H9 (cell line): ENCODE measurements at regions not wholly inside any gene's neighbourhood (a gene's known extent, or its start where the extent isn't known, plus 50 kb on each side); places are given as distances from the start of the nearest gene placed in this dataset.

ENCODE experiments used
- DNase-seq: peaks from one replicate; pipeline ENCODE4 v3.0.0-alpha.2; 2017
- H2AFZ ChIP-seq: one replicate; pipeline ENCODE4 v1.6.1; 2013; ENCODE audit warnings: mild to moderate bottlenecking, low read length, control low read depth, moderate library complexity
- H2AK5ac ChIP-seq: 2 replicates; pipeline ENCODE4 v1.6.1; 2013; ENCODE audit warnings: low read length, control low read depth, mixed read lengths; ENCODE audit not compliant: insufficient read length
- H2BK120ac ChIP-seq: one replicate; pipeline ENCODE4 v1.6.1; 2013; ENCODE audit warnings: low read depth, mild to moderate bottlenecking, low read length, control low read depth, inconsistent platforms; ENCODE audit not compliant: poor library complexity, severe bottlenecking
- H2BK12ac ChIP-seq: 2 replicates; pipeline ENCODE4 v1.6.1; 2013; ENCODE audit warnings: low read length, control low read depth, mixed read lengths, low read depth; ENCODE audit not compliant: insufficient read length
- H2BK15ac ChIP-seq: 2 replicates; pipeline ENCODE4 v1.6.1; 2013; ENCODE audit warnings: low read depth, low read length, control low read depth
- H2BK20ac ChIP-seq: one replicate; pipeline ENCODE4 v1.6.1; 2013; ENCODE audit warnings: low read depth, mild to moderate bottlenecking, low read length, control low read depth, inconsistent platforms; ENCODE audit not compliant: poor library complexity, severe bottlenecking
- H2BK5ac ChIP-seq: 2 replicates; pipeline ENCODE4 v1.6.1; 2013; ENCODE audit warnings: low read length, control low read depth, mixed read lengths; ENCODE audit not compliant: insufficient read length
- H3K14ac ChIP-seq: 2 replicates; pipeline ENCODE4 v1.6.1; 2013; ENCODE audit warnings: low read length, control low read depth; ENCODE audit not compliant: insufficient read depth
- H3K18ac ChIP-seq: 2 replicates; pipeline ENCODE4 v1.6.1; 2013; ENCODE audit warnings: low read depth, mild to moderate bottlenecking, mixed read lengths, low read length, control low read depth; ENCODE audit not compliant: insufficient read length
- H3K23ac ChIP-seq: 2 replicates; pipeline ENCODE4 v1.6.1; 2013; ENCODE audit warnings: low read length, control low read depth, mixed read lengths, low read depth; ENCODE audit not compliant: insufficient read length
- H3K23me2 ChIP-seq: 2 replicates; pipeline ENCODE4 v1.6.1; 2013; ENCODE audit warnings: low read depth, mild to moderate bottlenecking, mixed read lengths, low read length, control low read depth; ENCODE audit not compliant: insufficient read length, poor library complexity, severe bottlenecking
- H3K27ac ChIP-seq: 2 replicates; pipeline ENCODE4 v1.5.1; 2013; ENCODE audit warnings: low read length, control low read depth, mixed read lengths, low read depth; ENCODE audit not compliant: insufficient read length
- H3K27me3 ChIP-seq: 2 replicates; pipeline ENCODE4 v1.6.1; 2013; ENCODE audit warnings: low read length, control low read depth, inconsistent platforms; ENCODE audit not compliant: insufficient read depth
- H3K4ac ChIP-seq: 2 replicates; pipeline ENCODE4 v1.6.1; 2013; ENCODE audit warnings: low read depth, mild to moderate bottlenecking, control low read depth, inconsistent platforms, low read length, moderate library complexity
- H3K4me1 ChIP-seq: 2 replicates; pipeline ENCODE4 v1.6.1; 2013; ENCODE audit warnings: low read length, control low read depth, inconsistent platforms; ENCODE audit not compliant: insufficient read depth
- H3K4me2 ChIP-seq: 2 replicates; pipeline ENCODE4 v1.6.1; 2013; ENCODE audit warnings: low read length, control low read depth, mixed read lengths; ENCODE audit not compliant: insufficient read length, insufficient read depth
- H3K56ac ChIP-seq: 2 replicates; pipeline ENCODE4 v1.6.1; 2013; ENCODE audit warnings: low read depth, mild to moderate bottlenecking, mixed read lengths, low read length, control low read depth; ENCODE audit not compliant: insufficient read length
- H3K79me1 ChIP-seq: 2 replicates; pipeline ENCODE4 v1.6.1; 2013; ENCODE audit warnings: low read depth, mild to moderate bottlenecking, moderate library complexity, low read length, control low read depth, inconsistent platforms; ENCODE audit not compliant: insufficient read depth, poor library complexity, severe bottlenecking
- H3K79me2 ChIP-seq: 2 replicates; pipeline ENCODE4 v1.6.1; 2013; ENCODE audit warnings: low read length, control low read depth, inconsistent platforms; ENCODE audit not compliant: insufficient read depth
- H3K9ac ChIP-seq: 2 replicates; pipeline ENCODE4 v1.6.1; 2013; ENCODE audit warnings: low read length, control low read depth, mixed read lengths; ENCODE audit not compliant: insufficient read length; ENCODE audit errors: extremely low read depth
- H3K9me3 ChIP-seq: one replicate; pipeline ENCODE4 v1.6.1; 2013; ENCODE audit warnings: low read depth, low read length, inconsistent platforms; ENCODE audit not compliant: control insufficient read depth
- H3T11ph ChIP-seq: one replicate; pipeline ENCODE4 v1.6.1; 2013; ENCODE audit warnings: mild to moderate bottlenecking, low read length, control low read depth, inconsistent platforms
- H4K20me1 ChIP-seq: one replicate; pipeline ENCODE4 v1.6.1; 2013; ENCODE audit not compliant: control insufficient read depth, insufficient read length, insufficient read depth
- H4K5ac ChIP-seq: 2 replicates; pipeline ENCODE4 v1.6.1; 2013; ENCODE audit warnings: low read depth, mild to moderate bottlenecking, mixed read lengths, low read length, control low read depth; ENCODE audit not compliant: insufficient read length
- H4K8ac ChIP-seq: replicated peaks from 2 replicates; pipeline ENCODE4 v1.6.1; 2013; ENCODE audit warnings: low read length, control low read depth, mixed read lengths, low read depth; ENCODE audit not compliant: insufficient read length
- H4K91ac ChIP-seq: 2 replicates; pipeline ENCODE4 v1.6.1; 2013; ENCODE audit warnings: low read depth, mild to moderate bottlenecking, moderate library complexity, mixed read lengths, low read length, control low read depth; ENCODE audit not compliant: insufficient read length
- H3K27ac Mint-ChIP-seq, 3 experiments: 2 replicates in 2 of 3; 3 replicates in 1 of 3; pipeline ENCODE4 v1.8.0; 2020 to 2021; ENCODE audit warnings: mixed read lengths in 3 of 3, mild to moderate bottlenecking in 1 of 3, moderate library complexity in 1 of 3
- H3K27me3 Mint-ChIP-seq: 2 replicates; pipeline ENCODE4 v1.8.0; 2021; ENCODE audit warnings: low read depth, mild to moderate bottlenecking, moderate library complexity, mixed read lengths
- H3K36me3 Mint-ChIP-seq, 3 experiments: 2 replicates in 2 of 3; 3 replicates in 1 of 3; pipeline ENCODE4 v1.8.0; 2020 to 2021; ENCODE audit warnings: low read depth in 3 of 3, mixed read lengths in 3 of 3; ENCODE audit not compliant: insufficient read depth in 1 of 3
- H3K4me1 Mint-ChIP-seq, 2 experiments: 2 replicates each; pipeline ENCODE4 v1.8.0; 2020; ENCODE audit warnings: mixed read lengths in 2 of 2
- H3K4me3 Mint-ChIP-seq, 2 experiments: 2 replicates in 1 of 2; 3 replicates in 1 of 2; pipeline ENCODE4 v1.8.0; 2020 to 2021; ENCODE audit warnings: mild to moderate bottlenecking in 2 of 2, mixed read lengths in 2 of 2, moderate library complexity in 1 of 2
- H3K9me3 Mint-ChIP-seq, 2 experiments: 2 replicates in 1 of 2; 3 replicates in 1 of 2; pipeline ENCODE4 v1.8.0; 2020; ENCODE audit warnings: mild to moderate bottlenecking in 2 of 2, mixed read lengths in 2 of 2, moderate library complexity in 1 of 2
- CTCF ChIP-seq: fragments of 200-600 bp; sonication (generic); conservative IDR thresholded peaks from 3 replicates; pipeline ENCODE4 v1.8.0; 2021; ENCODE audit warnings: antibody characterized with exemption, mild to moderate bottlenecking
- WGBS: extraction: QIAGEN DNeasy Blood & Tissue Kit; methylation state at CpG from one replicate; pipeline ENCODE4 v1.1.7; 2013; ENCODE audit warnings: missing lambda C conversion rate, low lambda C conversion rate, mixed read lengths; ENCODE audit not compliant: insufficient read length; ENCODE audit errors: extremely low coverage; 5-methylcytosine and 5-hydroxymethylcytosine counted together

- H3K27ac Mint-ChIP-seq = peak overlapping the region in 1 of 3 experiments; percentile 2; a peak in 1 of 7 replicates
- H3K56ac ChIP-seq = no peak overlapping the region
- H3K14ac ChIP-seq = no peak overlapping the region
- H3K23ac ChIP-seq = no peak overlapping the region
- H2AFZ ChIP-seq = no peak overlapping the region
- no peak for TF ChIP-seq CTCF
- peaks cover 6% of the 10 kb centered on the region; the same call in 1 of the 2 replicates for H3K27me3 Mint-ChIP-seq
- DNase-seq = no peak
- H4K5ac ChIP-seq = no peak overlapping the region
- H3K4ac ChIP-seq = no peak overlapping the region
- H2BK5ac ChIP-seq = no peak overlapping the region
- peaks cover 6% of the 10 kb centered on the region for H3K9me3 ChIP-seq
- no peaks in the 10 kb centered on the region for H3K79me1 ChIP-seq
- H2BK12ac ChIP-seq = no peak overlapping the region
- no peak overlapping the region for H4K8ac ChIP-seq
- H3K27ac ChIP-seq = no peak overlapping the region
- peaks cover 8% of the 10 kb centered on the region in 2 experiments for H3K4me1 Mint-ChIP-seq
- H2BK15ac ChIP-seq = no peak overlapping the region
- no peak overlapping the region for H3K4me2 ChIP-seq
- no peak overlapping the region for H2AK5ac ChIP-seq
- no peak overlapping the region for H2BK120ac ChIP-seq
- H3K9me3 Mint-ChIP-seq = peaks cover 26 to 31% of the 10 kb centered on the region in 2 experiments
- H3K36me3 Mint-ChIP-seq = peaks cover 5 to 13% (median 9%) of the 10 kb centered on the region in 3 experiments; a peak in 6 of 7 replicates
- no peaks in the 10 kb centered on the region for H3K4me1 ChIP-seq
- no peak overlapping the region for H4K91ac ChIP-seq
- no peak overlapping the region for H3K18ac ChIP-seq
- no peaks in the 10 kb centered on the region for H4K20me1 ChIP-seq
- WGBS = no CpG with 5 or more reads among the region's 20 CpGs
- H3T11ph ChIP-seq = no peak overlapping the region
- H3K79me2 ChIP-seq = no peaks in the 10 kb centered on the region
- H3K9ac ChIP-seq = no peak overlapping the region
- H2BK20ac ChIP-seq = no peak overlapping the region
- no peaks in the 10 kb centered on the region for H3K27me3 ChIP-seq
- H3K23me2 ChIP-seq = no peaks in the 10 kb centered on the region
- H3K4me3 Mint-ChIP-seq = no peak overlapping the region; a peak in 1 of 5 replicates
These were observed 102.0 kb downstream of the ERMARD start for GRCh38 chr6:169853196-169854082.
